Glutamatergic neuron (in vitro differentiated cells): ENCODE measurements at regions not wholly inside any gene's neighbourhood (a gene's known extent, or its start where the extent isn't known, plus 50 kb on each side); places are given as distances from the start of the nearest gene placed in this dataset.

Source experiments
- DNase-seq: peaks from one replicate; pipeline ENCODE4 v3.0.0; 2022
- H3K27ac Mint-ChIP-seq: one replicate; pipeline ENCODE4 v1.8.0; 2020; ENCODE audit warnings: mild to moderate bottlenecking, mixed read lengths, inconsistent platforms; ENCODE audit not compliant: unreplicated experiment
- H3K27me3 Mint-ChIP-seq: one replicate; pipeline ENCODE4 v1.8.0; 2020; ENCODE audit warnings: mild to moderate bottlenecking, moderate library complexity, mixed read lengths, inconsistent platforms; ENCODE audit not compliant: unreplicated experiment
- H3K36me3 Mint-ChIP-seq: one replicate; pipeline ENCODE4 v1.8.0; 2020; ENCODE audit warnings: mild to moderate bottlenecking, mixed read lengths, inconsistent platforms; ENCODE audit not compliant: unreplicated experiment
- H3K4me1 Mint-ChIP-seq: one replicate; pipeline ENCODE4 v1.8.0; 2020; ENCODE audit warnings: mild to moderate bottlenecking, low read depth, mixed read lengths, inconsistent platforms; ENCODE audit not compliant: unreplicated experiment
- H3K4me3 Mint-ChIP-seq: one replicate; pipeline ENCODE4 v1.8.0; 2020; ENCODE audit warnings: mild to moderate bottlenecking, mixed read lengths, inconsistent platforms; ENCODE audit not compliant: unreplicated experiment
- H3K9me3 Mint-ChIP-seq: one replicate; pipeline ENCODE4 v1.8.0; 2020; ENCODE audit warnings: mild to moderate bottlenecking, moderate library complexity, mixed read lengths, inconsistent platforms; ENCODE audit not compliant: unreplicated experiment
- CTCF ChIP-seq: fragments of 200-600 bp; sonication (generic); IDR thresholded peaks from one replicate; pipeline ENCODE4 v1.5.0; 2021; ENCODE audit not compliant: partially characterized antibody, unreplicated experiment

GRCh38 chr6:1251198-1252155, 60.4 kb upstream of the FOXQ1 start:
- peaks cover 10% of the 10 kb centered on the region for H3K4me1 Mint-ChIP-seq
- peaks cover 4% of the 10 kb centered on the region for H3K27me3 Mint-ChIP-seq
- H3K9me3 Mint-ChIP-seq = no peaks in the 10 kb centered on the region
- H3K4me3 Mint-ChIP-seq = no peak overlapping the region
- no peak for DNase-seq
- no peak overlapping the region for H3K27ac Mint-ChIP-seq
- no peaks in the 10 kb centered on the region for H3K36me3 Mint-ChIP-seq
- no peak for TF ChIP-seq CTCF

- peaks cover 4% of the 10 kb centered on the region for H3K27me3 Mint-ChIP-seq
- H3K36me3 Mint-ChIP-seq = no peaks in the 10 kb centered on the region
- H3K4me3 Mint-ChIP-seq = no peak overlapping the region
- no peaks in the 10 kb centered on the region for H3K9me3 Mint-ChIP-seq
- no peak for DNase-seq
- H3K4me1 Mint-ChIP-seq = peaks cover 6% of the 10 kb centered on the region
- no peak for TF ChIP-seq CTCF
- H3K27ac Mint-ChIP-seq = no peak overlapping the region
Measured at GRCh38 chr6:1250489-1251197, 61.3 kb upstream of the FOXQ1 start.

GRCh38 chr6:1247894-1248293, 64.0 kb upstream of the FOXQ1 start:
- H3K4me1 Mint-ChIP-seq = no peaks in the 10 kb centered on the region
- no peak for TF ChIP-seq CTCF
- peaks cover 2% of the 10 kb centered on the region for H3K27me3 Mint-ChIP-seq
- H3K27ac Mint-ChIP-seq = no peak overlapping the region
- no peak overlapping the region for H3K4me3 Mint-ChIP-seq
- H3K36me3 Mint-ChIP-seq = no peaks in the 10 kb centered on the region
- H3K9me3 Mint-ChIP-seq = no peaks in the 10 kb centered on the region
- no peak for DNase-seq

GRCh38 chr6:1247056-1247455, 64.8 kb upstream of the FOXQ1 start:
- no peaks in the 10 kb centered on the region for H3K27me3 Mint-ChIP-seq
- no peak for TF ChIP-seq CTCF
- H3K4me1 Mint-ChIP-seq = no peaks in the 10 kb centered on the region
- DNase-seq = no peak
- H3K9me3 Mint-ChIP-seq = no peaks in the 10 kb centered on the region
- no peak overlapping the region for H3K27ac Mint-ChIP-seq
- no peak overlapping the region for H3K4me3 Mint-ChIP-seq
- H3K36me3 Mint-ChIP-seq = no peaks in the 10 kb centered on the region

GRCh38 chr6:1244941-1245340, 67.0 kb upstream of the FOXQ1 start:
- H3K27me3 Mint-ChIP-seq = no peaks in the 10 kb centered on the region
- no peak for DNase-seq
- H3K4me1 Mint-ChIP-seq = no peaks in the 10 kb centered on the region
- no peak overlapping the region for H3K27ac Mint-ChIP-seq
- no peaks in the 10 kb centered on the region for H3K9me3 Mint-ChIP-seq
- no peaks in the 10 kb centered on the region for H3K36me3 Mint-ChIP-seq
- no peak for TF ChIP-seq CTCF
- H3K4me3 Mint-ChIP-seq = no peak overlapping the region
